Endothelial cell of umbilical vein (primary cell): ENCODE measurements at regions not wholly inside any gene's neighbourhood (a gene's known extent, or its start where the extent isn't known, plus 50 kb on each side); places are given as distances from the start of the nearest gene placed in this dataset.

Experiments used
- BruUV-seq: library from RNA; stranded (reverse); fragments of 400-500 nt; replicated peaks from 2 replicates; lab custom pipeline; 2021; lab: Mats Ljungman, UMichigan
- CTCF ChIA-PET: fragments of 300-600, 350-600 bp; sonication (Branson Sonifier 250); formaldehyde crosslinking; loops from one replicate; lab custom pipeline; 2021; ENCODE audit warnings: antibody characterized with exemption, inconsistent platforms; lab: Charles Lee
- POLR2A ChIA-PET: fragments of 300-600, 350-600 bp; sonication (Branson Sonifier 250); formaldehyde crosslinking; loops from one replicate; lab custom pipeline; 2021; ENCODE audit warnings: antibody characterized with exemption, inconsistent platforms; lab: Charles Lee
- DNase-seq: peaks from one replicate; pipeline ENCODE4 v3.0.0-alpha.2; 2011; ENCODE audit warnings: low read depth, low spot score
- FAIRE-seq: peaks from 2 replicates; lab custom pipeline; 2011; peaks lifted over from hg19 to GRCh38; lab: Jason Lieb, UNC
- H2AFZ ChIP-seq: 2 replicates; pipeline ENCODE4 v1.6.0; 2012; ENCODE audit warnings: low read depth, low read length, control low read depth, inconsistent platforms
- H3K27ac ChIP-seq: 2 replicates; pipeline ENCODE4 v1.5.1; 2011; ENCODE audit warnings: low read depth, mild to moderate bottlenecking, control low read depth, low read length, moderate library complexity; ENCODE audit not compliant: insufficient read depth
- H3K27me3 ChIP-seq, 2 experiments: 2 replicates each; pipeline versions ENCODE4 v1.6.0 to v1.6.1; 2011; ENCODE audit warnings: low read length in 2 of 2, mixed read lengths in 1 of 2; ENCODE audit not compliant: control insufficient read depth in 2 of 2, insufficient read depth in 2 of 2
- H3K36me3 ChIP-seq, 2 experiments: 2 replicates in 1 of 2; 3 replicates in 1 of 2; pipeline ENCODE4 v1.5.1; 2011; ENCODE audit warnings: low read length in 2 of 2, mild to moderate bottlenecking in 1 of 2, moderate library complexity in 1 of 2; ENCODE audit not compliant: control insufficient read depth in 2 of 2, insufficient read depth in 2 of 2; ENCODE audit errors: extremely low read depth in 1 of 2
- H3K4me1 ChIP-seq: 3 replicates; pipeline ENCODE4 v1.5.1; 2011; ENCODE audit warnings: mild to moderate bottlenecking, low read length; ENCODE audit not compliant: control insufficient read depth, insufficient read depth; ENCODE audit errors: extremely low read depth
- H3K4me2 ChIP-seq: 2 replicates; pipeline ENCODE4 v1.6.1; 2011; ENCODE audit warnings: low read length, control low read depth, mixed read lengths; ENCODE audit not compliant: insufficient read depth
- H3K4me3 ChIP-seq, 3 experiments: fragments of 200-600 bp in 1 of 3; sonication (generic), shearing (Covaris generic) in 1 of 3; replicated peaks in 1 of 3; 2 replicates each; pipeline ENCODE4 v1.5.1; 2011 to 2016; ENCODE audit warnings: control low read depth in 3 of 3, low read length in 3 of 3, mild to moderate bottlenecking in 2 of 3, inconsistent platforms in 1 of 3, low read depth in 1 of 3, moderate library complexity in 1 of 3; ENCODE audit not compliant: insufficient read depth in 1 of 3
- H3K79me2 ChIP-seq: 2 replicates; pipeline ENCODE4 v1.6.0; 2012; ENCODE audit warnings: low read length, inconsistent platforms; ENCODE audit not compliant: control insufficient read depth, insufficient read depth
- H3K9ac ChIP-seq: replicated peaks from 2 replicates; pipeline ENCODE3; 2011; ENCODE audit warnings: low read length, control low read depth; ENCODE audit not compliant: insufficient read depth; ENCODE audit errors: extremely low read depth
- H3K9me1 ChIP-seq: replicated peaks from 3 replicates; pipeline ENCODE4 v1.6.0; 2011; ENCODE audit warnings: mild to moderate bottlenecking, low read length; ENCODE audit not compliant: control insufficient read depth, insufficient read depth; ENCODE audit errors: extremely low read depth
- H3K9me3 ChIP-seq: replicated peaks from 2 replicates; pipeline ENCODE4 v1.5.1; 2012; ENCODE audit warnings: low read length, inconsistent platforms; ENCODE audit not compliant: control insufficient read depth, insufficient read depth
- H4K20me1 ChIP-seq: replicated peaks from 2 replicates; pipeline ENCODE3; 2011; ENCODE audit warnings: mild to moderate bottlenecking, low read length; ENCODE audit not compliant: control insufficient read depth, insufficient read depth; ENCODE audit errors: extremely low read depth
- EZH2 ChIP-seq: IDR thresholded peaks from 2 replicates; pipeline ENCODE4 v1.6.1; 2012; ENCODE audit warnings: borderline replicate concordance, low read depth, mild to moderate bottlenecking, moderate library complexity, low read length, inconsistent platforms; ENCODE audit not compliant: severe bottlenecking
- FOS ChIP-seq: IDR thresholded peaks from 2 replicates; pipeline ENCODE4 v1.6.1; 2011; ENCODE audit warnings: mild to moderate bottlenecking, low read length, moderate library complexity, borderline replicate concordance; ENCODE audit not compliant: insufficient read depth
- GATA2 ChIP-seq: IDR thresholded peaks from 2 replicates; pipeline ENCODE4 v1.7.0; 2011; ENCODE audit warnings: low read depth, mild to moderate bottlenecking, moderate library complexity, mixed read lengths, low read length; ENCODE audit not compliant: insufficient read length, insufficient read depth
- JUN ChIP-seq: IDR thresholded peaks from 2 replicates; pipeline ENCODE4 v1.6.1; 2011; ENCODE audit warnings: borderline replicate concordance, low read depth; ENCODE audit not compliant: insufficient read length, insufficient read depth
- MYC ChIP-seq: IDR thresholded peaks from one replicate; pipeline ENCODE4 v1.6.1; 2011; ENCODE audit warnings: mild to moderate bottlenecking, low read depth, low read length
- POLR2A ChIP-seq: IDR thresholded peaks from 2 replicates; pipeline ENCODE4 v1.6.1; 2012; ENCODE audit warnings: low read depth, mild to moderate bottlenecking, control low read depth, low read length
- POLR2AphosphoS5 ChIP-seq: IDR thresholded peaks from 2 replicates; pipeline ENCODE4 v1.6.1; 2012; ENCODE audit warnings: low read depth, mild to moderate bottlenecking, control low read depth, low read length, moderate library complexity; ENCODE audit not compliant: insufficient read depth
- dilution Hi-C: fragments of 300-500 bp; cut with MboI; formaldehyde crosslinking; loops from one replicate; pipeline ENCODE4 v1.15.0; 2019; ENCODE audit warnings: low sequenced_read_pairs; ENCODE audit not compliant: extremely low pct_ligation_motif_present
- intact Hi-C: fragments of 100-400 bp; cut with micrococcal nuclease; formaldehyde crosslinking; loops from one replicate; pipeline ENCODE4 v1.10.0; 2022
- TF ChIP-seq, protein P1 (sequence below): IDR thresholded peaks from 2 replicates; pipeline ENCODE4 v1.6.1; 2011; ENCODE audit not compliant: insufficient read depth, insufficient read length
- TF ChIP-seq, protein P2 (sequence below), 2 donors: IDR thresholded peaks; 1 replicate in 1 of 2; 2 replicates in 1 of 2; pipeline ENCODE4 v1.5.1; 2011; ENCODE audit warnings: low read length in 2 of 2, mild to moderate bottlenecking in 2 of 2, moderate library complexity in 2 of 2, control low read depth in 1 of 2, inconsistent platforms in 1 of 2, low read depth in 1 of 2; ENCODE audit not compliant: insufficient read depth in 1 of 2; ENCODE audit errors: extremely low read depth in 1 of 2

DNA sequence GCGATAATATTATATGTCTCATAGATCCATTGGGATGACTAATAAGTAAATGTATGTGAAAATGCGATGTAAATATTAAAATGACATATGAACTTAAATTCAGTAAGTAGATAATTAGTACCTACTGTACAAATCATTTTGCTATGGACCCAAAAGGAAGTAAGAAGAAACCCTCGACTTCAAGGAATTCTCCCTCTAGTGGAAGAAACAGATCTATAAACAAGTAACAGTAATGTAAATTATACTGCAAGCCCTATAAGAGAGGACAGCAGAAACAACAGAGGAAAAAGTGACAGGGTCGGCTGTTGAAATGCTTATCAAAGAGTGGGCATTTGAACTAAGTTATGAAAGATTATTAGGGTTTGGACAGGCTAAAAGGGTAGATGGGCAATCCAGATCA, 320.3 kb downstream of the DMAC1 start:
- H3K27me3 ChIP-seq, result no peaks in the 10 kb centered on the region
- BruUV-seq, result no TSS peak
- no peaks in the 10 kb centered on the region for H3K79me2 ChIP-seq
- H3K4me3 ChIP-seq, result no peak overlapping the region
- no peaks in the 10 kb centered on the region for H3K9me3 ChIP-seq
- no peak overlapping the region for H3K27ac ChIP-seq
- H3K4me1 ChIP-seq, result no peaks in the 10 kb centered on the region
- H4K20me1 ChIP-seq, result no peaks in the 10 kb centered on the region
- POLR2A ChIA-PET, result no interaction called here
- dilution Hi-C loops (no loop called here), intact Hi-C loops (no loop called here)
- CTCF ChIA-PET, result no interaction called here
- no peak for FAIRE-seq
- no peak overlapping the region for H3K9ac ChIP-seq
- no peak overlapping the region for H2AFZ ChIP-seq
- no peaks in the 10 kb centered on the region for H3K9me1 ChIP-seq
- no peak for TF ChIP-seq GATA2
- TF ChIP-seq POLR2AphosphoS5, result no peak
- no peak for TF ChIP-seq EZH2
- TF ChIP-seq MYC, result no peak
- TF ChIP-seq, protein P1, sequence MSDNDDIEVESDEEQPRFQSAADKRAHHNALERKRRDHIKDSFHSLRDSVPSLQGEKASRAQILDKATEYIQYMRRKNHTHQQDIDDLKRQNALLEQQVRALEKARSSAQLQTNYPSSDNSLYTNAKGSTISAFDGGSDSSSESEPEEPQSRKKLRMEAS, result no peak
- TF ChIP-seq POLR2A, result no peak
- TF ChIP-seq, protein P2, sequence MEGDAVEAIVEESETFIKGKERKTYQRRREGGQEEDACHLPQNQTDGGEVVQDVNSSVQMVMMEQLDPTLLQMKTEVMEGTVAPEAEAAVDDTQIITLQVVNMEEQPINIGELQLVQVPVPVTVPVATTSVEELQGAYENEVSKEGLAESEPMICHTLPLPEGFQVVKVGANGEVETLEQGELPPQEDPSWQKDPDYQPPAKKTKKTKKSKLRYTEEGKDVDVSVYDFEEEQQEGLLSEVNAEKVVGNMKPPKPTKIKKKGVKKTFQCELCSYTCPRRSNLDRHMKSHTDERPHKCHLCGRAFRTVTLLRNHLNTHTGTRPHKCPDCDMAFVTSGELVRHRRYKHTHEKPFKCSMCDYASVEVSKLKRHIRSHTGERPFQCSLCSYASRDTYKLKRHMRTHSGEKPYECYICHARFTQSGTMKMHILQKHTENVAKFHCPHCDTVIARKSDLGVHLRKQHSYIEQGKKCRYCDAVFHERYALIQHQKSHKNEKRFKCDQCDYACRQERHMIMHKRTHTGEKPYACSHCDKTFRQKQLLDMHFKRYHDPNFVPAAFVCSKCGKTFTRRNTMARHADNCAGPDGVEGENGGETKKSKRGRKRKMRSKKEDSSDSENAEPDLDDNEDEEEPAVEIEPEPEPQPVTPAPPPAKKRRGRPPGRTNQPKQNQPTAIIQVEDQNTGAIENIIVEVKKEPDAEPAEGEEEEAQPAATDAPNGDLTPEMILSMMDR (IDR thresholded peaks at IDR 0.05; ENCODE audit: extremely low read depth in 1 of 2, insufficient read depth in 1 of 2, low read depth in 1 of 2, low read length in 2 of 2), result no peak
- no peak for TF ChIP-seq JUN
- no peak for TF ChIP-seq FOS
- no peak overlapping the region for H3K4me2 ChIP-seq
- no peaks in the 10 kb centered on the region for H3K36me3 ChIP-seq
- no peak for DNase-seq
